HCT116 (cell line): ENCODE measurements at regions not wholly inside any gene's neighbourhood (a gene's known extent, or its start where the extent isn't known, plus 50 kb on each side); places are given as distances from the start of the nearest gene placed in this dataset.

ENCODE experiments used
- ATAC-seq: fragments of 200-7000 bp; cut with Tn5 transposase; 2 replicates; pipeline ENCODE4 v1.9.1; 2020; ENCODE audit warnings: mild to moderate bottlenecking, moderate library complexity
- BruUV-seq: library from RNA; stranded (reverse); fragments of 400-500 nt; replicated peaks from 2 replicates; lab custom pipeline; 2021; lab: Mats Ljungman, UMichigan
- CTCF ChIA-PET: fragments of 300-600 bp; sonication (Branson Sonifier 250); formaldehyde crosslinking; loops from one replicate; lab custom pipeline; 2021; ENCODE audit warnings: antibody characterized with exemption; lab: Charles Lee
- POLR2A ChIA-PET: fragments of 300-600, 350-600 bp; sonication (Branson Sonifier 250); formaldehyde crosslinking; loops from one replicate; lab custom pipeline; 2021; ENCODE audit warnings: antibody characterized with exemption; lab: Charles Lee
- RAD21 ChIA-PET, 2 experiments: fragments of 300-600 bp; sonication (Branson Sonifier 250); formaldehyde crosslinking; loops; one replicate each; lab custom pipeline; 2023; ENCODE audit warnings: low total read pairs in 2 of 2; ENCODE audit not compliant: uncharacterized antibody in 2 of 2, unreplicated experiment in 2 of 2, low non-redundant PET in 1 of 2; lab: Charles Lee
- DNase-seq: peaks from one replicate; pipeline ENCODE4 v3.0.0-alpha.2; 2010; ENCODE audit warnings: low read depth, low spot score
- H2AFZ ChIP-seq: fragments of 200-600 bp; shearing (Covaris generic), sonication (generic); 2 replicates; pipeline ENCODE4 v1.6.1; 2017; ENCODE audit warnings: low read depth, mixed run types, mixed read lengths, antibody characterized with exemption, low read length; ENCODE audit not compliant: poor library complexity, severe bottlenecking
- H3K27ac ChIP-seq: 2 replicates; pipeline ENCODE4 v1.5.1; 2012; ENCODE audit warnings: low read depth, low read length
- H3K27me3 ChIP-seq: fragments of 200-600 bp; sonication (generic); 2 replicates; pipeline ENCODE4 v1.6.1; 2016; ENCODE audit warnings: mixed run types, low read length, mixed read lengths; ENCODE audit not compliant: insufficient read depth
- H3K36me3 ChIP-seq, 2 experiments: fragments of 200-500 bp in 1 of 2; fragments of 200-600 bp in 1 of 2; sonication (Bioruptor generic) in 1 of 2; sonication (generic) in 1 of 2; 2 replicates each; pipeline versions ENCODE4 v1.5.1 to v1.6.1; 2014 to 2016; ENCODE audit warnings: low read length in 2 of 2, inconsistent platforms in 1 of 2, mixed read lengths in 1 of 2, mixed run types in 1 of 2; ENCODE audit not compliant: insufficient read depth in 2 of 2, control insufficient read depth in 1 of 2
- H3K4me1 ChIP-seq, 2 experiments: fragments of 200-600 bp in 1 of 2; sonication (generic) in 1 of 2; 2 replicates each; pipeline versions ENCODE4 v1.5.1 to v1.6.1; 2012 to 2017; ENCODE audit warnings: low read length in 2 of 2, inconsistent platforms in 1 of 2, mild to moderate bottlenecking in 1 of 2, mixed read lengths in 1 of 2, mixed run types in 1 of 2, moderate library complexity in 1 of 2; ENCODE audit not compliant: insufficient read depth in 2 of 2, control insufficient read depth in 1 of 2
- H3K4me2 ChIP-seq: fragments of 200-600 bp; sonication (generic); 2 replicates; pipeline ENCODE4 v1.6.1; 2017; ENCODE audit warnings: mixed run types, low read length, mixed read lengths
- H3K4me3 ChIP-seq, 2 experiments: fragments of 200-600 bp in 1 of 2; sonication (generic) in 1 of 2; replicated peaks in 1 of 2; 2 replicates each; pipeline ENCODE4 v1.5.1; 2011 to 2016; ENCODE audit warnings: low read length in 2 of 2, control low read depth in 1 of 2, low read depth in 1 of 2, mild to moderate bottlenecking in 1 of 2, mixed read lengths in 1 of 2, mixed run types in 1 of 2
- H3K79me2 ChIP-seq: fragments of 200-600 bp; sonication (generic); 2 replicates; pipeline ENCODE4 v1.6.1; 2017; ENCODE audit warnings: mild to moderate bottlenecking, mixed run types, low read length, moderate library complexity, mixed read lengths; ENCODE audit not compliant: insufficient read depth
- H3K9ac ChIP-seq: fragments of 200-600 bp; sonication (generic); 2 replicates; pipeline ENCODE4 v1.6.1; 2016; ENCODE audit warnings: low read length, mixed read lengths
- H3K9me2 ChIP-seq: fragments of 200-600 bp; sonication (generic), shearing (Covaris generic); 2 replicates; pipeline ENCODE4 v1.6.1; 2017; ENCODE audit warnings: mixed run types, mild to moderate bottlenecking, moderate library complexity; ENCODE audit not compliant: insufficient read depth
- H3K9me3 ChIP-seq, 2 experiments: fragments of 200-500 bp in 1 of 2; fragments of 200-600 bp in 1 of 2; sonication (Bioruptor generic) in 1 of 2; sonication (generic) in 1 of 2; 2 replicates each; pipeline ENCODE4 v1.6.1; 2014 to 2017; ENCODE audit warnings: low read length in 2 of 2, mixed read lengths in 2 of 2, inconsistent platforms in 1 of 2, low read depth in 1 of 2, mild to moderate bottlenecking in 1 of 2, mixed run types in 1 of 2, moderate library complexity in 1 of 2; ENCODE audit not compliant: control insufficient read depth in 1 of 2, insufficient read depth in 1 of 2
- H4K20me1 ChIP-seq: fragments of 200-600 bp; sonication (generic), shearing (Covaris generic); 2 replicates; pipeline ENCODE4 v1.6.1; 2017; ENCODE audit warnings: mixed run types, mild to moderate bottlenecking, moderate library complexity; ENCODE audit not compliant: insufficient read depth
- ELF1 ChIP-seq: IDR thresholded peaks from 2 replicates; pipeline ENCODE4 v1.6.1; 2012; ENCODE audit warnings: low read depth, borderline replicate concordance
- EZH2 ChIP-seq: fragments of 200-600 bp; sonication (generic); IDR thresholded peaks from 2 replicates; pipeline ENCODE4 v1.6.1; 2017; ENCODE audit warnings: antibody characterized with exemption, mixed run types
- FOSL1 ChIP-seq: IDR thresholded peaks from 2 replicates; pipeline ENCODE4 v1.6.1; 2012; ENCODE audit warnings: low read depth
- POLR2A ChIP-seq: IDR thresholded peaks from 2 replicates; pipeline ENCODE4 v1.7.0; 2011; ENCODE audit warnings: borderline replicate concordance; ENCODE audit not compliant: insufficient read depth, insufficient read length; ENCODE audit errors: extremely low read depth
- POLR2AphosphoS5 ChIP-seq: IDR thresholded peaks from 2 replicates; pipeline ENCODE4 v1.6.1; 2011; ENCODE audit warnings: mild to moderate bottlenecking, low read depth, low read length, moderate library complexity
- SIN3A ChIP-seq: IDR thresholded peaks from 2 replicates; pipeline ENCODE4 v1.6.1; 2012; ENCODE audit warnings: low read depth
- SP1 ChIP-seq: IDR thresholded peaks from 2 replicates; pipeline ENCODE4 v1.6.1; 2012; ENCODE audit warnings: low read depth
- SRF ChIP-seq: IDR thresholded peaks from 2 replicates; pipeline ENCODE4 v1.6.1; 2012; ENCODE audit warnings: low read depth
- YY1 ChIP-seq: IDR thresholded peaks from 2 replicates; pipeline ENCODE4 v1.6.1; 2011; ENCODE audit warnings: low read length, low read depth, moderate library complexity, mild to moderate bottlenecking; ENCODE audit not compliant: insufficient replicate concordance; ENCODE audit errors: extremely low read depth
- ZFX ChIP-seq: fragments of 450-650 bp; IDR thresholded peaks from 2 replicates; pipeline ENCODE4 v1.6.1; 2017
- ZNF274 ChIP-seq: fragments of 200-500 bp; sonication (Bioruptor generic); IDR thresholded peaks from 2 replicates; pipeline ENCODE4 v1.6.1; 2014; ENCODE audit warnings: mild to moderate bottlenecking, low read depth, low read length, inconsistent platforms
- intact Hi-C: fragments of 100-400 bp; cut with micrococcal nuclease; formaldehyde crosslinking; loops from 2 replicates; pipeline ENCODE4 v1.10.0; 2022
- TF ChIP-seq, protein P1 (sequence below): IDR thresholded peaks from 2 replicates; pipeline ENCODE4 v1.6.1; 2012; ENCODE audit warnings: low read depth
- TF ChIP-seq, protein P2 (sequence below), 3 experiments: fragments of 200-600 bp in 1 of 3; sonication (generic) in 1 of 3; IDR thresholded peaks in 2 of 3; conservative IDR thresholded peaks in 1 of 3; 2 replicates each; pipeline ENCODE4 v1.5.1; 2012 to 2017; ENCODE audit warnings: low read depth in 2 of 3, low read length in 2 of 3, antibody characterized with exemption in 1 of 3, borderline replicate concordance in 1 of 3, control low read depth in 1 of 3, mild to moderate bottlenecking in 1 of 3, mixed read lengths in 1 of 3, mixed run types in 1 of 3, moderate library complexity in 1 of 3; ENCODE audit not compliant: insufficient read depth in 1 of 3

GRCh38 chr5:111840036-111840674, 83.2 kb upstream of the NREP start:
- 0 out of 2 replicates have a peak, but pooled peaks cover 3% of the 10 kb centered on the region for H3K27me3 ChIP-seq
- no peak for ATAC-seq
- intact Hi-C loops, result no loop called here
- no peak overlapping the region for H2AFZ ChIP-seq
- TF ChIP-seq, protein P1, sequence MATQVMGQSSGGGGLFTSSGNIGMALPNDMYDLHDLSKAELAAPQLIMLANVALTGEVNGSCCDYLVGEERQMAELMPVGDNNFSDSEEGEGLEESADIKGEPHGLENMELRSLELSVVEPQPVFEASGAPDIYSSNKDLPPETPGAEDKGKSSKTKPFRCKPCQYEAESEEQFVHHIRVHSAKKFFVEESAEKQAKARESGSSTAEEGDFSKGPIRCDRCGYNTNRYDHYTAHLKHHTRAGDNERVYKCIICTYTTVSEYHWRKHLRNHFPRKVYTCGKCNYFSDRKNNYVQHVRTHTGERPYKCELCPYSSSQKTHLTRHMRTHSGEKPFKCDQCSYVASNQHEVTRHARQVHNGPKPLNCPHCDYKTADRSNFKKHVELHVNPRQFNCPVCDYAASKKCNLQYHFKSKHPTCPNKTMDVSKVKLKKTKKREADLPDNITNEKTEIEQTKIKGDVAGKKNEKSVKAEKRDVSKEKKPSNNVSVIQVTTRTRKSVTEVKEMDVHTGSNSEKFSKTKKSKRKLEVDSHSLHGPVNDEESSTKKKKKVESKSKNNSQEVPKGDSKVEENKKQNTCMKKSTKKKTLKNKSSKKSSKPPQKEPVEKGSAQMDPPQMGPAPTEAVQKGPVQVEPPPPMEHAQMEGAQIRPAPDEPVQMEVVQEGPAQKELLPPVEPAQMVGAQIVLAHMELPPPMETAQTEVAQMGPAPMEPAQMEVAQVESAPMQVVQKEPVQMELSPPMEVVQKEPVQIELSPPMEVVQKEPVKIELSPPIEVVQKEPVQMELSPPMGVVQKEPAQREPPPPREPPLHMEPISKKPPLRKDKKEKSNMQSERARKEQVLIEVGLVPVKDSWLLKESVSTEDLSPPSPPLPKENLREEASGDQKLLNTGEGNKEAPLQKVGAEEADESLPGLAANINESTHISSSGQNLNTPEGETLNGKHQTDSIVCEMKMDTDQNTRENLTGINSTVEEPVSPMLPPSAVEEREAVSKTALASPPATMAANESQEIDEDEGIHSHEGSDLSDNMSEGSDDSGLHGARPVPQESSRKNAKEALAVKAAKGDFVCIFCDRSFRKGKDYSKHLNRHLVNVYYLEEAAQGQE, result no peak
- no peak for TF ChIP-seq SIN3A
- no peak for TF ChIP-seq ZFX
- DNase-seq, result no peak
- RAD21 ChIA-PET, result no interaction called here
- no peaks in the 10 kb centered on the region for H3K9me2 ChIP-seq
- H3K4me1 ChIP-seq, result no peaks in the 10 kb centered on the region
- H4K20me1 ChIP-seq, result no peaks in the 10 kb centered on the region
- no peak overlapping the region for H3K4me3 ChIP-seq
- no peaks in the 10 kb centered on the region for H3K9me3 ChIP-seq
- H3K27ac ChIP-seq, result no peak overlapping the region
- CTCF ChIA-PET, result no interaction called here
- POLR2A ChIA-PET, result no interaction called here
- no peaks in the 10 kb centered on the region for H3K79me2 ChIP-seq
- no TSS peak for BruUV-seq
- no peak overlapping the region for H3K9ac ChIP-seq
- no peak overlapping the region for H3K4me2 ChIP-seq
- H3K36me3 ChIP-seq, result no peaks in the 10 kb centered on the region

- POLR2A ChIA-PET, result no interaction called here
- no peak overlapping the region for H3K4me3 ChIP-seq
- TF ChIP-seq POLR2AphosphoS5, result no peak
- no peak for TF ChIP-seq ZNF274
- no peak for TF ChIP-seq FOSL1
- TF ChIP-seq YY1, result no peak
- no peak for TF ChIP-seq SIN3A
- no peak for TF ChIP-seq EZH2
- TF ChIP-seq ELF1, result no peak
- TF ChIP-seq ZFX, result no peak
- TF ChIP-seq, protein P2, sequence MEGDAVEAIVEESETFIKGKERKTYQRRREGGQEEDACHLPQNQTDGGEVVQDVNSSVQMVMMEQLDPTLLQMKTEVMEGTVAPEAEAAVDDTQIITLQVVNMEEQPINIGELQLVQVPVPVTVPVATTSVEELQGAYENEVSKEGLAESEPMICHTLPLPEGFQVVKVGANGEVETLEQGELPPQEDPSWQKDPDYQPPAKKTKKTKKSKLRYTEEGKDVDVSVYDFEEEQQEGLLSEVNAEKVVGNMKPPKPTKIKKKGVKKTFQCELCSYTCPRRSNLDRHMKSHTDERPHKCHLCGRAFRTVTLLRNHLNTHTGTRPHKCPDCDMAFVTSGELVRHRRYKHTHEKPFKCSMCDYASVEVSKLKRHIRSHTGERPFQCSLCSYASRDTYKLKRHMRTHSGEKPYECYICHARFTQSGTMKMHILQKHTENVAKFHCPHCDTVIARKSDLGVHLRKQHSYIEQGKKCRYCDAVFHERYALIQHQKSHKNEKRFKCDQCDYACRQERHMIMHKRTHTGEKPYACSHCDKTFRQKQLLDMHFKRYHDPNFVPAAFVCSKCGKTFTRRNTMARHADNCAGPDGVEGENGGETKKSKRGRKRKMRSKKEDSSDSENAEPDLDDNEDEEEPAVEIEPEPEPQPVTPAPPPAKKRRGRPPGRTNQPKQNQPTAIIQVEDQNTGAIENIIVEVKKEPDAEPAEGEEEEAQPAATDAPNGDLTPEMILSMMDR (IDR thresholded peaks at IDR 0.05 in 2 of 3, conservative IDR thresholded peaks at IDR 0.05 in 1 of 3; ENCODE audit: borderline replicate concordance in 1 of 3, insufficient read depth in 1 of 3, low read depth in 2 of 3, low read length in 2 of 3), result no peak
- no peak for TF ChIP-seq POLR2A
- no peak for TF ChIP-seq SRF
- no peak for TF ChIP-seq SP1
- no peak for DNase-seq
- no TSS peak for BruUV-seq
- H2AFZ ChIP-seq, result no peak overlapping the region
- H3K9me3 ChIP-seq, result no peaks in the 10 kb centered on the region
- no peaks in the 10 kb centered on the region for H3K9me2 ChIP-seq
- no peaks in the 10 kb centered on the region for H4K20me1 ChIP-seq
- H3K36me3 ChIP-seq, result no peaks in the 10 kb centered on the region
- no peak for ATAC-seq
- RAD21 ChIA-PET, result no interaction called here
- CTCF ChIA-PET, result no interaction called here
- H3K4me2 ChIP-seq, result no peak overlapping the region
- H3K4me1 ChIP-seq, result no peaks in the 10 kb centered on the region
- no peak overlapping the region for H3K27ac ChIP-seq
- H3K9ac ChIP-seq, result no peak overlapping the region
- intact Hi-C loops, result no loop called here
- no peaks in the 10 kb centered on the region for H3K79me2 ChIP-seq
- 0 out of 2 replicates have a peak, but pooled peaks cover 3% of the 10 kb centered on the region for H3K27me3 ChIP-seq
Observed at GRCh38 chr5:111839438-111839837, 82.4 kb upstream of the NREP start.
